NCI-H774 (cell line): ENCODE measurements at regions not wholly inside any gene's neighbourhood (a gene's known extent, or its start where the extent isn't known, plus 50 kb on each side); places are given as distances from the start of the nearest gene placed in this dataset.
"Not testable (repeated sequence)": the region's sequence is repeated elsewhere in the genome, so short reads cannot be mapped to it uniquely, and the experiment has no call there.

ENCODE experiments used
- DNase-seq: peaks from one replicate; lab custom pipeline; 2025; lab: John Stamatoyannopoulos, UW

DNA sequence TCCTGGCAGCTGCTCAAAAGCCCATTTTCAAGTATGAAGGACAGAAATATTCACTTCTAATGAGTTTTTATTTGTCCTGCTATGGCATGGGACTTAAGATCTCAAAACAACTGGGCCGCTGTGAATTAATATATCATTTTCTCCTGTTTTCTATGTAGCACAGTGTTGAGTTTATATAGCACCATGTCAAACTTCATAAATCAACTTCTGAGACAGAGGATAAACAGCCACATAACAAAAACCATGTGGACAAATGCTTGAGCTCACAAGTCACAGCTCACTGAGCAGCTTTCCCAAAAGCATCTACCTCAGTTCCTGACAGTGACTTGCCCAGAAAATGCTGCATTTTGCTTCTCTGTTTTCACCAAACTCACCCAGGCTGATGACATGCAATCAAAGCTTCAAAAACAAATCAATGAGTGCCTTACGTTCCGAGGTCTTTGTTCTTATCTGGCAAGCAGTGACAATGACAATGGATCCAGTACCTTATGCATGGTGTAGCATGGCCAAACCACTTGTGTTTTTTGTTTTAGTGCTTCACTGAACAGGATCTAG lies 722.6 kb downstream of the LRRIQ3 start:
- peak; percentile 21 for DNase-seq

DNA sequence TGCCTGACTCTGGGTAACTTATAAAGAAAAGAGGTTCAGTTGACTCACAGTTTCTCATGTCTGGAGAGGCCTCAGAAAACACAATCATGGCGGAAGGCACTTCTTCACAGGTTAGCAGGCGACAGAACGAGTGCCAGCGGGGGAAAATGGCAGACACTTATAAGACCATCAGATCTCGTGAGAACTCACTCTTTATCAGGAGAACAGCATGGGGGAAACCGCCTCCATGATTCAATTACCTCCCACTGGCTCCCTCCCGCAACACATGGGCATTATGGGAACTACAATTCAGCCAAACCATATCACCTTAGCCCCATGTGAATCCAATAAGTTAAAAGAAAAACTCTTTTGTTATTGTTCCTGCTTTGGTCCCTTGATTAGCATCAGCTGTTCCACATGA lies 725.2 kb downstream of the LRRIQ3 start:
- DNase-seq, result no peak

DNA sequence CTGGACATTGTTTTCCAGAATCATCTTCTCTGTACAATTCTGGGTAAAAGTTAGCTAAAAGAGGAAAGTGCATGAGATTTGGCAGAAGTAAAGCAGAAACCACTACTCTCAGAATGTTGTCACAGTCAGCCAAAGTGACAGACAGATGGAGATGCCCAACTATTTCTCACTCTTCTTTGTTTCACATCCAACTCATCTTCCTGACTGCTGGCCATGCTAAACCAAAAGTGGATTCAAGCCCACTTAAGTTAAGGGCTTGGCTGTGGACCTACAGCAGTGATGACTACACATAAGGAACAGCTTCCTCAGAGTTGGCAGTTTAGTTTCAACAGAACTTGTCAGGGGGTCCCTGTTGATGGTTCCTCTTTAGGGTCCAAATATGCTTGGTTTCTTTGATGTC lies 730.2 kb downstream of the LRRIQ3 start:
- DNase-seq, result no peak

DNA sequence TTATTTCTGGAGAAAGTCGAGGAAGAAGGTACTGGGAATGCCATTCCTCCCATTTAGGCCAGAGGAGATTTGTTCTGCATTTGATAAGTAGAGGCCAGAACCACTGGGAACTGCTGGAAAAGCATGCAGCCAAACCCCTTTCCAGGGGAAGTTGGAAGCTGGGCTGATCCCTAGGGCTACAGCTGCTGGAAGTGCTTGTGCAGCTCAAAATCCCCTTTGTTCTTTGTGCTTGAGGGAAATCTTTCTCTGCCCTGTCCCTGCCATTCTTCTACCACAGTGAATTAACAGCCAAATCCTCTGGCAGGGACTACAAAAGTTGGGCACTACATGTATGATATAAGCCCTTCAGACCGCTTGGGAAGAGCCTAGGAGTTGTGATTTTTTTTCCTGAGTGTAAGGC lies 734.1 kb downstream of the LRRIQ3 start:
- no peak for DNase-seq

DNA sequence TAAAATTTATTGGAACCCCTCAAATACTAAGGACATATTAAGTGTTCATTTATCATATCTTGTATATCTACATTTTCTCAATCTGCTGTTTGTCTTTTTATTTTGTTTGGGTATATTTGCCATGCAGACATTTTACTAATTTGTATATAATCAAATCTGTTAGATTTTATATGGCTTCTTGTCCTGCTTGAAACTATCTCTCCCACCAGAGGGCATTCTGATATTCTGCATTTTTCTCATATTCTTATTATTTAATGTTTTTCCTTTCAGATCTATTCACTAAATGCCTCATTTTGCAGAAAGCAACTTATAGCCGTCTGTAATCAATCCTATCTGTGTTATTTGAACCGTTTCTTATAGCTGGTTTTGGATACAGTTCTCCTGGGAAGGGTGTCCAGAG lies 745.5 kb downstream of the LRRIQ3 start:
- DNase-seq, result no peak

DNA sequence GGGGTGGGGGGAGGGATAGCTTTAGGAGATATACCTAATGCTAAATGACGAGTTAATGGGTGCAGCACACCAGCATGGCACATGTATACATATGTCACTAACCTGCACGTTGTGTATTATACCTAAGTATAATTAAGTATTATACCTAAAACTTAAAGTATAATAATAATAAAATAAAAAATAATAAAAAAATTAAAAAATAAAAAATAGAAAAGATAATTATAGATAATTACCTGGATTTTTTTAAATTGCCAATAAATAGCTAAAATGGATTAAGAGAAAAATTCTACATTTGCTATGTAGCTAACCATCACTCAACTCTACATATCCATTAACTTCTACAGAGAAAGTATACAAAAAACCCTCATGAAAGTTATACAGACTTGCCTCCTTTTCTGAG lies 747.3 kb downstream of the LRRIQ3 start:
- not testable (repeated sequence) for DNase-seq

DNA sequence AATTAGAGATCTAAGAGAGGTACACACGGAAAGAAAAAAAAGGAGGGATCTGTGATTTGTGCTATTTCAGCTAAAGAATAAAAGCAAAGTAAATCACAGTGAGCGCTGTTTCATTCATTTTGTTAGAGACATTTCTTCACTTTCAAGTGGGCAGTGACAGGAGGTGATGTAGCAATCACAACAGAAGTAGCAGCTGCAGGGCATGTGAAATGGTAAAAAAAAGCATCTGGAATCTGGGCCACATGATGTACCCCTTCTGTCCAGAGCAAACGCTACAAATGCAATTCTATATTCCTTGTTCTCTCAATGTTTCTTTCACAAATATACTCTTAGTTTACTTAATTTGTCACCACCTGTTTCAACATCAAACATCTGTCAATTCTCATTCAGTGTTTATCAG lies 786.5 kb downstream of the LRRIQ3 start:
- DNase-seq, result peak; percentile 57

DNA sequence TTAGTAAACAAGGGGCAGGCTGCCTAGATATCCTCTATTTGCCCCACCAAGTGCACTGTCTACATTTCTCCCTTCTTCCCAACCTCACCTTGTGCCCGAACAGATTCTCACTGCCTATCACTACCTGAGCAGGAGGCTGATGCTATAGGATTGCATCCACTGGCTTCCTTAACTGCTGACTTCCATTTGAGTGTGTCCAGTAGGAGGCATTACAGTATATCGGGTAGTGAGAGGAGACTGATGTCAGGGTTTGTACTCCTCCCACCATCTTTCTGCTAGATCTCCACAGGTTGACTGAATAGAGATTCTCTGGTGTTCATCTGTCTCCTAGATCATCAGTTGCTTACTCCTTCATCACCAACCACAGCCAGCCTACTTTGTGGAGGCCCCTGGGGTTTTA lies 796.3 kb downstream of the LRRIQ3 start:
- no peak for DNase-seq

DNA sequence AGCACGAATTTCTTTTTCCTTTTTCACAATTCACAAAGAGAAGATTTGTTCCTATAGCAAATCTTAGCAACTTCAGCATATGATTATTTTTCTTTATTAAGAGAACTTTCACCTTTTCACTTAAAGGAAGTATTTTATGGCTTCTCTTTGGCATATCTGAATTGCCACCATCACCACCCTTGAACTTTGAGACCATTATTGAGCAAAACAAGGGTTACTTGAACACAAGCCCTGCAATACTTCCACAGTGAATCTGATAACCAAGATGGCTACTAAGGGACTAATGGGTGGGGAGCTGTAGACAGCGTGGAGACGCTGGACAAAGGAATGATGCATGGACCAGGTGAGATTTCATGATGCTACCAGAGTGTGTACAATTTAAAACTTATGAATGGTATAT lies 815.0 kb downstream of the LRRIQ3 start:
- no peak for DNase-seq

DNA sequence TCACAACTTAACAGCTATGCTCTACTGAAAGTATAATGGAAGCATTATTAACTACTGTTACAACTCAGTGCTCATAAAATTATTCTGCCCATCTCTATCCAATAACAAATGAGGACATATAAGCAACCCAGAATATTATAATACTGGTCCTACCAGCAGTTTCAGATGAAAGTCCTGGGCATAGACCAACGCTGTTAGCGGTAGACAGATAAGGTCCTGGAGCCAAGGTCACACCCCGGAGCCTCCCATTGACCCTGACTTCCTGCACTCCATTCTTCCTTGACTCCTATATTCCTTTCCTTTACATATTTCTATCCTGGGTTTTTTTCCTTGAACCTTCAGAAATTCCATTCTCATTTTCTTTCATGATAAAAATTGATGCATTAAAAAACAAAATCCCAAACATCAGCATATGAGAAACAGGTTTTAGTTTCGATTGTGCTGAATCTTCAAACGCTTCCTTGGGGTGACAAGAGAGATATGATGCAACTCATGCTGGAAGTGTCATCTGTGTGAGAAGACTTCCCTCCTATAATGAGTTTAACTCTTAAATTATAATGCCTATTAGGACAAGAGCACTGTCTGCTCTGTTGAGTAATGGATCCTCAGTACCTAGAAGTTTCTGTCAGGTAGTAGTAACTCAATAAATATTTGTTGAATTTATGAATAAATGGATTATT lies 831.1 kb downstream of the LRRIQ3 start:
- DNase-seq, result no peak

DNA sequence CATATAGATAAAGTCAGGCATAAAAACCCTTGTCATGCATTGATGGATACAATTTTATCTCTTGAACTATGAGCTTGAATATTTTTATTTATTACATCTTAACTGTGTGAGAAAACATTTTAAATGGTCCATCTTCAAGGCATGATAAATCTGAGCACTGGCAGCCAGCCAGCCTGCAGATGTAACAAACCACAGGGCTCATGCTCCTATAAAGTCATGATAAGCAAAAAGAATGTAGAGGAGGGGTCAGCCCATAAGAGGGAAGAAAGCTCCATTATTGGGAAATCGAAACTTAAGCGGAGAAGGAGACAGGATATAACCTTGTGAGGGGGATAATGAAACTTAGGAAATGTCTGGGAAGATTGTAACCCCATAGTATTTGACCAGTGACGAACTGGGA lies 839.0 kb downstream of the LRRIQ3 start:
- no peak for DNase-seq

DNA sequence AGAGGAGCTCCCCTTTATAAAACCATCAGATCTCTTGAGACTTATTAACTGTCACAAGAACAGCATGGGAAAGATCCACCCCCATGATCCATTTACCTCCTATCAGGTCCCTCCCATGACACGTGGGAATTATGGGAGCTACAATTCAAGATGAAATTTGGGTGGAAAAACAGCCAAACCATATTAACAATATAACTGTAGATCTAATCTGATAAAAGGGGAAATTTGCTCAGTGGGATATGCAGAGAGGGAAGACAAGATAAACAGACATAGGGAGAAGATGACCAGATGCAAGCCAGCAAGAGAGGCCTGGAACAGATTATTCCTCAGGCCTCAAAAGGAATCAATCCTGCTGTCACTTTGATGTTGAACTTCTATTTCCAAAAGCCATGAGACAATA lies 841.5 kb downstream of the LRRIQ3 start:
- no peak for DNase-seq

DNA sequence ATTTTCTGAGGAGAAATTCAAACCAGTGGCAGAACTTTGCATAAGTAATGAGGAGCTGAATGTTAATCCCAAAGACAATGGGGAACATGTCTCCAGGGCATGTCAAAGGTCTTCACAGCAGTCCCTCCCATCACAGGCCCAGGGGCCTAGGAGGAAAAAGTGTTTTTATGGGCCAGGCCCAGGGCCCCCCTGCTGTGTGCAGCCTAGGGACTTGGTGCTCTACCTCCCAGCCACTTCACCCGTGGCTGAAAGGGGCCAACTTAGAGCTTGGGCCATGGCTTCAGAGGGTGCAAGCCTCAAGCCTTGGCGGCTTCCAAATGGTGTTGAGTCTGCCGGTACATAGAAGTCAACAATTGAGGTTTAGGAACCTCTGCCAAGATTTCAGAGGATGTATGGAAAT lies 854.0 kb downstream of the LRRIQ3 start:
- no peak for DNase-seq

DNA sequence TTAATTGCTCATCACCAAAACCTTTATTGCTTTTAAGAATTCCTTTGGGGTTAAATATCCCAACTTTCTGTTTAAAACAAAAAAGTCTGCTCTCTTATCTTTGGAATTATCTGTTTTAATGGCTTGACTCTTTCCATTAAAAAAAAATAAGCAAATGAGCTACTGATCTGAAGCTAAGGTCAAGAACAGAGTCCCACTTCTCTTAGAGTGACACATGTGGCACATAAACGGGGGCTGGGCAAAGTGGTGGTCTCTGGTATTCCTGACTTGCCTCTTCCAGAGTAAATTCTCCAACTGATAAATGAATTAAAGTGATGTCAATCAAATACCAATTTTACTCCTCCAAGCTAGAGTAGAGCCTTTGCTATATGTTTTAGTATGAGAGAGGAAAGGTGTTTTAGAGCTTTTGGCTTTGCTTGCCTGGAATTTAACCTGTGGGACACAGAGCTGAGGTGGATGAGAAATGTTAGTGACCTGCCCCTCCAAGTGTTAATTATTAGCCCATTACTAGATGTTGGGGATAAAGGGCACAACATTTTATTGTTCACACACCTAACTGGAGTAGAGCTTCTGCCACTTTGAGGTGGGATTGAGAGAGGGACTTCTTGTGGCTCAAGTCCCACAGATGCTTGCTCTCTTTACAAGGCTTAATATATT lies 864.0 kb downstream of the LRRIQ3 start:
- no peak for DNase-seq

DNA sequence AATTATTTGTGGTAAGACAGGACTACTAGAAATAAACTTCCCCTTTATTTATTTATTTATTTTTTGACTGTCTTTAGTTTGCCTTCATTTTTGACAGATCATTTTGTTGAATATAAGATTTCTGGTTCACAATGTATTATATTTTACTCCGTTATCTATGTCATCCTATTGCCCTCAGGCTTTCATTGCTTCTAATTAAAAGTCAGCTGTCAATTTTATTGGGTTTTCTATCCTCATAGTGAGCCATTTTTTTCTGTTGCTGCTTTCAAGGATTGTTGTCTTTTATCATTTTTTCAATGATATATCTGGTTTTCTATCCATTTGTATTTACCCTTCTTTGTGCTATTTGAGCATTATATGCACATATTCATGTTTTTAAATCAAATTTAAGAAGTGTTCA lies 866.2 kb downstream of the LRRIQ3 start:
- DNase-seq, result no peak

DNA sequence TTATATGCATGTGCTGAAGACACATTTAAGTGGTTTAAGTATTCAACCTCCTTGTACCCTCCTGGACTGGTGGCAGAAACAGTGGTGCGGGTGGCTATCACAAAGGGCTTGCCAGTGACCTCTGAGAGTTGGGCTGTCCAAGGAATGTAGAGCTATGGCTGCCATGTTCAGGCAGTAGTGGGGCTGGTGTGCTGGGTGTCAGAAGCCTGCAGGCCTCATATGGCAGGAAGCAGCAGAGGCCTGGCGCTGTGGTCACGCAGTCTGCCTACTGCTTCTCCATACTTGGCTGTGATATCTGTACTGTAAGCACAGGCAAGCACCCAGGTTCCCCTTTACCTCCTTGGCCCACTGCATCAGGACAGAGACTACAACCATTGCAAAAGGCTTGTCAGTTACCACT lies 870.0 kb downstream of the LRRIQ3 start:
- no peak for DNase-seq

DNA sequence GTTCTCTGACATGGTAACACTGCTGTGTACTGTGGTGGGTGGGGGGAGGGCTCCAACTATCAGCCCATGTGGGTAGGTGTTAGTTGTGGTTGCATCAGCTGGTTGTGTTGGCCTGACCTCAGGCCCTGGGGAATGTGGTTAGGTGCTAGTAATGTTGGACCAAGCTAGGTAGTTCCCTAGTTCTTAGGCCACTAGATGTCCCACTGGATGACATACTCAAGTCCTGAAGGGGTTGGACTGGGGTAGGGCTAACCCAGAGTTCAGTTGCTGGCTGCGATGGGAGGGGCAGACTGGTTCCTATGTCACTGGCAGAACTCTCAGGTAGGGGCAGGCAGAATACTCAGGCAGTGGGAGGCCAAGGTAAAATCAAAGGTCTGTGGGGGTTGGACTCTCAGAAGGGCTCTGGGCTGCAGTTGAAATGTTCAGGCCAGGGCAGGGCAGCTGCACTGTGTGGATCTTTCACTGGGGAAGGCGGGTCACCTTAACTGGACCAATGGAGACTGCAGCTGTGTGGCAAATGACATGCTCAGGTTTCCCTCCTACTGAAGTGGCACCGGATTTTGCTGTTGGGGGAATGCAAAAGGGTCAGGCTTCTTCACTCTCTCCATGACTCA lies 870.7 kb downstream of the LRRIQ3 start:
- DNase-seq, result no peak

DNA sequence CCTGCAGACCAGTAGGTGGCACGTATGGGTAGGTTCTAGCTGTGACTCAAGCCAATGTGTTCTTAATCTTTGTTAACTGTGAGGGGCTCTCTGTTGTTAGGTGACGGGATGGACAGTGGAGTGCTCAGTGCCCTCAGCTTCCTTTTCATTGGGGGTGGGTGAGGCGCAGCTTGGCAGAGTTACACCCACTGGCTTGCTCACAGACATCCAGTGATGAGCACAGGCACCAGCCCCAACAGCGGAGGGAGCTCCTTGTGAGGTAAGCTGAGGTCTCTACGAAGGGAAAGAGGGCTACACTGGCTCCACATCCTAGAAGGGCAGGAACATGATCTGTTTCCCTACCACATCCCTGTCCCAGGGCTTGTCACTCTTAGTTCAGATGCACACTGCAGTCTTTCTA lies 871.3 kb downstream of the LRRIQ3 start:
- no peak for DNase-seq

DNA sequence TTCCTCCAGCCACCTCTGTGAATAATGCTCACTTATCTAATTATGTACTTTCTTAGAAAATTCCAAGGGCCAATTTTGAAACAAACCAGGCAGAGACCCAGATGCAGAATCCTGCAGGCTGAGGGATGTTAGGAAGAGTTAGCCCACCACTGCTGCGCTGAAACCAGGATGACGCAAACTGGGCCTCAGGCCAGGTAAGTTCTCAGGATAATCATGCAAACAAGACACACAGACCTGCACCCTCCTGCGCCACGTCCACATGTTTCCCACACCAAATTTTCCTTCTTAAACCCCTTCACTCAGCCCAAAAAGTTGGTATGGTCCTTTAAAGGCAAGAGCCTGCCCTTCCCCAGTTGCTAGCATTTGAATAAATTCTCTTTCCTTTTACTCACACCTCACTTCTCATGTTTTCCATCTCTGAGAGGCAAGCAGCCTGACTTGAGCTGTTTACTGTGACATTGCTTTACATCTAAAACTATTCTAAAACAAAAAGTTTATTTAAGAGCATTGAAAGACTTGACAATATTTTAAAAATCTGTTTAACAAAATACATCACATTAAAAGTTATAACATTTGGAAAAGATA lies 887.1 kb downstream of the LRRIQ3 start:
- DNase-seq, result no peak

DNA sequence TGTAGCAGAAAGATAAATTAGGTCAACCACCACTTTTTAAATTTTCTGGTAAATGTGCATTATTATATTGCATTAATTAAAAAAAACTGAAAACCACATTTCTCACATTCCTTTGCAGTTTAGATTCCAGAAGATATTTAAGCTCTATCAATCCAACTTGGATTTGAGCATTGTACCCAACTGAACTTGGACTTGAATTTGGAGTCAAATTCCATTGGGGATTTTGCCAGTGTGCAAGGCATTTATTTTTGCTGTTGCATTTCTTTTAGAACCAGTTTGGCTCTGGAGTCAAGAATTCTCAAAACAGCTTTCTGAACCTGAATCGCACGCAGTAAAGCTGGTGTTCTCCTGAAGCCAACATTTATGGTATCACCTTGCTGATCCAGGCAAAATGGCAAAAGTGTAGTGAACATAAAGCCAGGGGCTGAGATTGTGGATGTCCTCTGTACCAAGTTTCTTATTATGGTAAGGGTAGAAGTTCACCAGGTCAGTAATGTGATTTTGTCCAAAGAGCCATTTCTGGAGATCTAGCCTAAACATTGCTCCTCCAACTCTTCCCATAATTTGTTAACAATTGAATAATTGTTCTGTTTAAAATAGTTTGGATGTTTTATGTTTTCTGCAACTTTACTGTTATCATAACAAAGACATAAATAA lies 890.9 kb downstream of the LRRIQ3 start:
- DNase-seq, result no peak

DNA sequence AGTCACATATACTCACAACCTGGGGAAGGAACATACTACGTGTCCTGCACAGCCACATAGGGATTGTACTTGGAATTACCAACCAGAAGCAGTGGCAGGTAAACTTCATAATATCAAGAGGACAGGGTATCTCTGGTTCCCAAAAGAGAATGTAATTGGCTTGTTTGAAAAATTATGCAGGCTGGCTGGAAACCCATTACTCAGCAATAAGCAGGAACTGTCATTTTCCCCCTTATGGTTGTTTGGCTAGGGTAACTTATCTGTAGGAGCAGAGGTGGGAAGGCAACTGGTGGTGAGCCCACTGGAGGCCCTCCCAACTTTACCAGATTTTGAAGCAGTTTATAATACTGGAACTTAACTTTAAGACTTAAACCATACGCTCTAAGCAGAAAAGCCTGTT lies 924.1 kb downstream of the LRRIQ3 start:
- DNase-seq, result no peak

DNA sequence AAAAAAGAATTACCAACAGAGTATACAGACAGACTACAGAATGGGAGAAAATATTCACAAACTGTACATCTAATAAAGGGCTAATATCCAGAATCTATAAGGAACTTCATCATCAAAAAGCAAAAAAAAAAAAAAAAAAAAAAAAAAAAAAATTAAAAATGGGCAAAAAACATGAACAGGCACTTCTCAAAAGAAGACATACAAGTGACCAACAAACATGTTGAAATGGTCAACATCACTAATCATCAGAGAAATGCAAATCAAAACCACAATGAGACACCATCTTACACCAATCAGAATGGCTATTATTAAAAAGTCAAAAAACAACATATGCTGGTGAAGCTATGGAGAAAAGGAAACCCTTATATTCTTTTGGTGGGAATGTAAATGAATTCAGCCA lies 952.8 kb downstream of the LRRIQ3 start:
- DNase-seq, result not testable (repeated sequence)
